H9 (cell line): ENCODE measurements at regions not wholly inside any gene's neighbourhood (a gene's known extent, or its start where the extent isn't known, plus 50 kb on each side); places are given as distances from the start of the nearest gene placed in this dataset.

Experiments used
- DNase-seq: peaks from one replicate; pipeline ENCODE4 v3.0.0-alpha.2; 2017
- H2AFZ ChIP-seq: one replicate; pipeline ENCODE4 v1.6.1; 2013; ENCODE audit warnings: mild to moderate bottlenecking, low read length, control low read depth, moderate library complexity
- H2AK5ac ChIP-seq: 2 replicates; pipeline ENCODE4 v1.6.1; 2013; ENCODE audit warnings: low read length, control low read depth, mixed read lengths; ENCODE audit not compliant: insufficient read length
- H2BK120ac ChIP-seq: one replicate; pipeline ENCODE4 v1.6.1; 2013; ENCODE audit warnings: low read depth, mild to moderate bottlenecking, low read length, control low read depth, inconsistent platforms; ENCODE audit not compliant: poor library complexity, severe bottlenecking
- H2BK12ac ChIP-seq: 2 replicates; pipeline ENCODE4 v1.6.1; 2013; ENCODE audit warnings: low read length, control low read depth, mixed read lengths, low read depth; ENCODE audit not compliant: insufficient read length
- H2BK15ac ChIP-seq: 2 replicates; pipeline ENCODE4 v1.6.1; 2013; ENCODE audit warnings: low read depth, low read length, control low read depth
- H2BK20ac ChIP-seq: one replicate; pipeline ENCODE4 v1.6.1; 2013; ENCODE audit warnings: low read depth, mild to moderate bottlenecking, low read length, control low read depth, inconsistent platforms; ENCODE audit not compliant: poor library complexity, severe bottlenecking
- H2BK5ac ChIP-seq: 2 replicates; pipeline ENCODE4 v1.6.1; 2013; ENCODE audit warnings: low read length, control low read depth, mixed read lengths; ENCODE audit not compliant: insufficient read length
- H3K14ac ChIP-seq: 2 replicates; pipeline ENCODE4 v1.6.1; 2013; ENCODE audit warnings: low read length, control low read depth; ENCODE audit not compliant: insufficient read depth
- H3K18ac ChIP-seq: 2 replicates; pipeline ENCODE4 v1.6.1; 2013; ENCODE audit warnings: low read depth, mild to moderate bottlenecking, mixed read lengths, low read length, control low read depth; ENCODE audit not compliant: insufficient read length
- H3K23ac ChIP-seq: 2 replicates; pipeline ENCODE4 v1.6.1; 2013; ENCODE audit warnings: low read length, control low read depth, mixed read lengths, low read depth; ENCODE audit not compliant: insufficient read length
- H3K23me2 ChIP-seq: 2 replicates; pipeline ENCODE4 v1.6.1; 2013; ENCODE audit warnings: low read depth, mild to moderate bottlenecking, mixed read lengths, low read length, control low read depth; ENCODE audit not compliant: insufficient read length, poor library complexity, severe bottlenecking
- H3K27ac ChIP-seq: 2 replicates; pipeline ENCODE4 v1.5.1; 2013; ENCODE audit warnings: low read length, control low read depth, mixed read lengths, low read depth; ENCODE audit not compliant: insufficient read length
- H3K27me3 ChIP-seq: 2 replicates; pipeline ENCODE4 v1.6.1; 2013; ENCODE audit warnings: low read length, control low read depth, inconsistent platforms; ENCODE audit not compliant: insufficient read depth
- H3K4ac ChIP-seq: 2 replicates; pipeline ENCODE4 v1.6.1; 2013; ENCODE audit warnings: low read depth, mild to moderate bottlenecking, control low read depth, inconsistent platforms, low read length, moderate library complexity
- H3K4me1 ChIP-seq: 2 replicates; pipeline ENCODE4 v1.6.1; 2013; ENCODE audit warnings: low read length, control low read depth, inconsistent platforms; ENCODE audit not compliant: insufficient read depth
- H3K4me2 ChIP-seq: 2 replicates; pipeline ENCODE4 v1.6.1; 2013; ENCODE audit warnings: low read length, control low read depth, mixed read lengths; ENCODE audit not compliant: insufficient read length, insufficient read depth
- H3K56ac ChIP-seq: 2 replicates; pipeline ENCODE4 v1.6.1; 2013; ENCODE audit warnings: low read depth, mild to moderate bottlenecking, mixed read lengths, low read length, control low read depth; ENCODE audit not compliant: insufficient read length
- H3K79me1 ChIP-seq: 2 replicates; pipeline ENCODE4 v1.6.1; 2013; ENCODE audit warnings: low read depth, mild to moderate bottlenecking, moderate library complexity, low read length, control low read depth, inconsistent platforms; ENCODE audit not compliant: insufficient read depth, poor library complexity, severe bottlenecking
- H3K79me2 ChIP-seq: 2 replicates; pipeline ENCODE4 v1.6.1; 2013; ENCODE audit warnings: low read length, control low read depth, inconsistent platforms; ENCODE audit not compliant: insufficient read depth
- H3K9ac ChIP-seq: 2 replicates; pipeline ENCODE4 v1.6.1; 2013; ENCODE audit warnings: low read length, control low read depth, mixed read lengths; ENCODE audit not compliant: insufficient read length; ENCODE audit errors: extremely low read depth
- H3K9me3 ChIP-seq: one replicate; pipeline ENCODE4 v1.6.1; 2013; ENCODE audit warnings: low read depth, low read length, inconsistent platforms; ENCODE audit not compliant: control insufficient read depth
- H3T11ph ChIP-seq: one replicate; pipeline ENCODE4 v1.6.1; 2013; ENCODE audit warnings: mild to moderate bottlenecking, low read length, control low read depth, inconsistent platforms
- H4K20me1 ChIP-seq: one replicate; pipeline ENCODE4 v1.6.1; 2013; ENCODE audit not compliant: control insufficient read depth, insufficient read length, insufficient read depth
- H4K5ac ChIP-seq: 2 replicates; pipeline ENCODE4 v1.6.1; 2013; ENCODE audit warnings: low read depth, mild to moderate bottlenecking, mixed read lengths, low read length, control low read depth; ENCODE audit not compliant: insufficient read length
- H4K8ac ChIP-seq: replicated peaks from 2 replicates; pipeline ENCODE4 v1.6.1; 2013; ENCODE audit warnings: low read length, control low read depth, mixed read lengths, low read depth; ENCODE audit not compliant: insufficient read length
- H4K91ac ChIP-seq: 2 replicates; pipeline ENCODE4 v1.6.1; 2013; ENCODE audit warnings: low read depth, mild to moderate bottlenecking, moderate library complexity, mixed read lengths, low read length, control low read depth; ENCODE audit not compliant: insufficient read length
- H3K27ac Mint-ChIP-seq, 3 experiments: 2 replicates in 2 of 3; 3 replicates in 1 of 3; pipeline ENCODE4 v1.8.0; 2020 to 2021; ENCODE audit warnings: mixed read lengths in 3 of 3, mild to moderate bottlenecking in 1 of 3, moderate library complexity in 1 of 3
- H3K27me3 Mint-ChIP-seq: 2 replicates; pipeline ENCODE4 v1.8.0; 2021; ENCODE audit warnings: low read depth, mild to moderate bottlenecking, moderate library complexity, mixed read lengths
- H3K36me3 Mint-ChIP-seq, 3 experiments: 2 replicates in 2 of 3; 3 replicates in 1 of 3; pipeline ENCODE4 v1.8.0; 2020 to 2021; ENCODE audit warnings: low read depth in 3 of 3, mixed read lengths in 3 of 3; ENCODE audit not compliant: insufficient read depth in 1 of 3
- H3K4me1 Mint-ChIP-seq, 2 experiments: 2 replicates each; pipeline ENCODE4 v1.8.0; 2020; ENCODE audit warnings: mixed read lengths in 2 of 2
- H3K4me3 Mint-ChIP-seq, 2 experiments: 2 replicates in 1 of 2; 3 replicates in 1 of 2; pipeline ENCODE4 v1.8.0; 2020 to 2021; ENCODE audit warnings: mild to moderate bottlenecking in 2 of 2, mixed read lengths in 2 of 2, moderate library complexity in 1 of 2
- H3K9me3 Mint-ChIP-seq, 2 experiments: 2 replicates in 1 of 2; 3 replicates in 1 of 2; pipeline ENCODE4 v1.8.0; 2020; ENCODE audit warnings: mild to moderate bottlenecking in 2 of 2, mixed read lengths in 2 of 2, moderate library complexity in 1 of 2
- WGBS: extraction: QIAGEN DNeasy Blood & Tissue Kit; methylation state at CpG from one replicate; pipeline ENCODE4 v1.1.7; 2013; ENCODE audit warnings: missing lambda C conversion rate, low lambda C conversion rate, mixed read lengths; ENCODE audit not compliant: insufficient read length; ENCODE audit errors: extremely low coverage; 5-methylcytosine and 5-hydroxymethylcytosine counted together
- TF ChIP-seq, protein P1 (sequence below): fragments of 200-600 bp; sonication (generic); conservative IDR thresholded peaks from 3 replicates; pipeline ENCODE4 v1.8.0; 2021; ENCODE audit warnings: antibody characterized with exemption, mild to moderate bottlenecking

DNA sequence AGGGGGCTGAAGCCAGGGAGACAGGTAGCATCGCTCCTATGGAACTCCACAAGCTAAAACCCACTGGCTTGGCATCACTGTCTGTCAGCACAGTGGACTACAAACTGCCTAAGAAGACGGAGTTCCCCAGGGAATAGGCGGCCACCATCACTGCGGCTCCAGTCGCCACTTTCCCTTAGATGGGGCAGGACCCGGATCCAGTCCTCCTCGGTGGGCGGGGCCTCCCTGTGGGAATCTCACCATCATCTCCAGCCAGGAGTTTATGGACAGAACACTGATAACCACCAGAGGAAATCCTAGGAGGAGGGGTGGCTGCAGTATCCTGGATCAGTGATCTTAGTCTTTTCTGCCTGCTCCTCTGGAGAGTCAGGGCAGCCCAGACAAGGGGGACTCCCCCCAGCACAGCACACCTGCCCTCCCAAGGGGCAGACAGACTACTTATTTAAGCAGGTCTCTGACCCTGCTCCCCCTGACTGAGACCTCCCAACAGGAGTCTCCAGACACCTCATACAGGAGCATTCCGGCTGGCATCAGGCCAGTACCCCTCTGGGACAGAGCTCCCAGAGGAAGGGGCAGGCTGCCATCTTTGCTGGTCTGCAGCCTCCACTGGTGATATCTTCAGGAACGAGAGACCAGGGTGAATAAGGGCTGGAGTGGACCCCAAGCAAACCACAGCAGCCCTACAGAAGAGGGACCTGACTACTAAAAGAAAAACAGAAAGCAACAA is 435.6 kb upstream of the RASGRP1 start:
- no CpG with 5 or more reads among the region's 10 CpGs for WGBS

More for the DNA sequence above, 435.6 kb upstream of the RASGRP1 start:
- no peak for DNase-seq
- Histone ChIP-seq H4K91ac (no peak overlapping the region), H3K4me1 (no peaks in the 10 kb centered on the region), H3K56ac (no peak overlapping the region), H3K23ac (no peak overlapping the region), H2BK5ac (no peak overlapping the region), H3K27me3 (no peaks in the 10 kb centered on the region), H3K9me3 (no peaks in the 10 kb centered on the region), H3K27ac (no peak overlapping the region), H4K8ac (no peak overlapping the region), H2BK20ac (no peak overlapping the region), H3K4me2 (no peak overlapping the region), H3K9ac (no peak overlapping the region), H3K79me2 (no peaks in the 10 kb centered on the region), H3K18ac (no peak overlapping the region), H2AFZ (no peak overlapping the region), H4K5ac (no peak overlapping the region), H3T11ph (no peak overlapping the region), H3K79me1 (no peaks in the 10 kb centered on the region), H3K23me2 (no peaks in the 10 kb centered on the region), H2BK15ac (no peak overlapping the region), H4K20me1 (no peaks in the 10 kb centered on the region), H2AK5ac (no peak overlapping the region), H2BK120ac (no peak overlapping the region), H3K14ac (no peak overlapping the region), H2BK12ac (no peak overlapping the region), H3K4ac (no peak overlapping the region)
- Mint-ChIP-seq H3K36me3 (peaks cover 0 to 9% (median 0%) of the 10 kb centered on the region in 3 experiments; a peak in 3 of 7 replicates), H3K4me1 (peaks cover 0 to 8% of the 10 kb centered on the region in 2 experiments; a peak in 2 of 4 replicates), H3K27me3 (no peaks in the 10 kb centered on the region; the same call in 1 of the 2 replicates), H3K9me3 (peaks cover 0 to 5% of the 10 kb centered on the region in 2 experiments; a peak in 4 of 5 replicates), H3K27ac (no peak overlapping the region), H3K4me3 (no peak overlapping the region)
- TF ChIP-seq, protein P1, sequence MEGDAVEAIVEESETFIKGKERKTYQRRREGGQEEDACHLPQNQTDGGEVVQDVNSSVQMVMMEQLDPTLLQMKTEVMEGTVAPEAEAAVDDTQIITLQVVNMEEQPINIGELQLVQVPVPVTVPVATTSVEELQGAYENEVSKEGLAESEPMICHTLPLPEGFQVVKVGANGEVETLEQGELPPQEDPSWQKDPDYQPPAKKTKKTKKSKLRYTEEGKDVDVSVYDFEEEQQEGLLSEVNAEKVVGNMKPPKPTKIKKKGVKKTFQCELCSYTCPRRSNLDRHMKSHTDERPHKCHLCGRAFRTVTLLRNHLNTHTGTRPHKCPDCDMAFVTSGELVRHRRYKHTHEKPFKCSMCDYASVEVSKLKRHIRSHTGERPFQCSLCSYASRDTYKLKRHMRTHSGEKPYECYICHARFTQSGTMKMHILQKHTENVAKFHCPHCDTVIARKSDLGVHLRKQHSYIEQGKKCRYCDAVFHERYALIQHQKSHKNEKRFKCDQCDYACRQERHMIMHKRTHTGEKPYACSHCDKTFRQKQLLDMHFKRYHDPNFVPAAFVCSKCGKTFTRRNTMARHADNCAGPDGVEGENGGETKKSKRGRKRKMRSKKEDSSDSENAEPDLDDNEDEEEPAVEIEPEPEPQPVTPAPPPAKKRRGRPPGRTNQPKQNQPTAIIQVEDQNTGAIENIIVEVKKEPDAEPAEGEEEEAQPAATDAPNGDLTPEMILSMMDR = no peak
